ENCODE measurements at regions not wholly inside any gene's neighbourhood (a gene's known extent, or its start where the extent isn't known, plus 50 kb on each side); places are given as distances from the start of the nearest gene placed in this dataset.
A peak's percentile ranks its signal among the peaks of the same experiment; 100 is the strongest.

- no peak for DNase-seq (ENCODE audit: extremely low spot score, unreplicated experiment)
- no peak overlapping the region for H3K27ac Mint-ChIP-seq (ENCODE audit: unreplicated experiment)
- H3K9me3 Mint-ChIP-seq (ENCODE audit: unreplicated experiment) = no peaks in the 10 kb centered on the region
- H3K27me3 Mint-ChIP-seq (ENCODE audit: unreplicated experiment) = no peaks in the 10 kb centered on the region
- no peaks in the 10 kb centered on the region for H3K36me3 Mint-ChIP-seq (ENCODE audit: unreplicated experiment)
- H3K4me3 Mint-ChIP-seq (ENCODE audit: unreplicated experiment) = no peak overlapping the region
- TF ChIP-seq CTCF (IDR thresholded peaks at IDR 0.05) = no peak
- H3K4me1 Mint-ChIP-seq (ENCODE audit: unreplicated experiment) = no peaks in the 10 kb centered on the region
Measured at GRCh38 chr15:35211240-35211902, 126.3 kb upstream of the NANOGP8 start.

GRCh38 chr15:35210370-35210769 is 125.3 kb upstream of the NANOGP8 start:
- no peaks in the 10 kb centered on the region for H3K36me3 Mint-ChIP-seq (ENCODE audit: unreplicated experiment)
- no peak for DNase-seq (ENCODE audit: extremely low spot score, unreplicated experiment)
- no peaks in the 10 kb centered on the region for H3K4me1 Mint-ChIP-seq (ENCODE audit: unreplicated experiment)
- H3K27me3 Mint-ChIP-seq (ENCODE audit: unreplicated experiment) = no peaks in the 10 kb centered on the region
- TF ChIP-seq CTCF (IDR thresholded peaks at IDR 0.05) = no peak
- no peak overlapping the region for H3K4me3 Mint-ChIP-seq (ENCODE audit: unreplicated experiment)
- H3K27ac Mint-ChIP-seq (ENCODE audit: unreplicated experiment) = no peak overlapping the region
- no peaks in the 10 kb centered on the region for H3K9me3 Mint-ChIP-seq (ENCODE audit: unreplicated experiment)

GRCh38 chr15:35209838-35210237 is 124.7 kb upstream of the NANOGP8 start:
- no peak for DNase-seq (ENCODE audit: extremely low spot score, unreplicated experiment)
- no peaks in the 10 kb centered on the region for H3K36me3 Mint-ChIP-seq (ENCODE audit: unreplicated experiment)
- no peak for TF ChIP-seq CTCF (IDR thresholded peaks at IDR 0.05)

GRCh38 chr15:35208353-35208752 is 123.3 kb upstream of the NANOGP8 start:
- Mint-ChIP-seq H3K4me3 (ENCODE audit: unreplicated experiment) (no peak overlapping the region), H3K4me1 (ENCODE audit: unreplicated experiment) (no peaks in the 10 kb centered on the region), H3K27ac (ENCODE audit: unreplicated experiment) (no peak overlapping the region), H3K9me3 (ENCODE audit: unreplicated experiment) (no peaks in the 10 kb centered on the region), H3K36me3 (ENCODE audit: unreplicated experiment) (no peaks in the 10 kb centered on the region), H3K27me3 (ENCODE audit: unreplicated experiment) (no peaks in the 10 kb centered on the region)
- no peak for TF ChIP-seq CTCF (IDR thresholded peaks at IDR 0.05)
- no peak for DNase-seq (ENCODE audit: extremely low spot score, unreplicated experiment)

More at GRCh38 chr15:35209838-35210237, 124.7 kb upstream of the NANOGP8 start:
- Mint-ChIP-seq H3K27me3 (ENCODE audit: unreplicated experiment) (no peaks in the 10 kb centered on the region), H3K9me3 (ENCODE audit: unreplicated experiment) (no peaks in the 10 kb centered on the region), H3K4me3 (ENCODE audit: unreplicated experiment) (no peak overlapping the region), H3K27ac (ENCODE audit: unreplicated experiment) (no peak overlapping the region), H3K4me1 (ENCODE audit: unreplicated experiment) (no peaks in the 10 kb centered on the region)

GRCh38 chr15:35206060-35206675 is 121.1 kb upstream of the NANOGP8 start:
- DNase-seq (ENCODE audit: extremely low spot score, unreplicated experiment) = no peak
- Mint-ChIP-seq H3K4me1 (ENCODE audit: unreplicated experiment) (no peaks in the 10 kb centered on the region), H3K27ac (ENCODE audit: unreplicated experiment) (no peak overlapping the region), H3K27me3 (ENCODE audit: unreplicated experiment) (no peaks in the 10 kb centered on the region), H3K4me3 (ENCODE audit: unreplicated experiment) (no peak overlapping the region), H3K36me3 (ENCODE audit: unreplicated experiment) (no peaks in the 10 kb centered on the region), H3K9me3 (ENCODE audit: unreplicated experiment) (no peaks in the 10 kb centered on the region)
- peak; percentile 32 for TF ChIP-seq CTCF (IDR thresholded peaks at IDR 0.05)

Data from osteocyte (in vitro differentiated cells).